ENCODE measurements at regions not wholly inside any gene's neighbourhood (a gene's known extent, or its start where the extent isn't known, plus 50 kb on each side); places are given as distances from the start of the nearest gene placed in this dataset.

DNA sequence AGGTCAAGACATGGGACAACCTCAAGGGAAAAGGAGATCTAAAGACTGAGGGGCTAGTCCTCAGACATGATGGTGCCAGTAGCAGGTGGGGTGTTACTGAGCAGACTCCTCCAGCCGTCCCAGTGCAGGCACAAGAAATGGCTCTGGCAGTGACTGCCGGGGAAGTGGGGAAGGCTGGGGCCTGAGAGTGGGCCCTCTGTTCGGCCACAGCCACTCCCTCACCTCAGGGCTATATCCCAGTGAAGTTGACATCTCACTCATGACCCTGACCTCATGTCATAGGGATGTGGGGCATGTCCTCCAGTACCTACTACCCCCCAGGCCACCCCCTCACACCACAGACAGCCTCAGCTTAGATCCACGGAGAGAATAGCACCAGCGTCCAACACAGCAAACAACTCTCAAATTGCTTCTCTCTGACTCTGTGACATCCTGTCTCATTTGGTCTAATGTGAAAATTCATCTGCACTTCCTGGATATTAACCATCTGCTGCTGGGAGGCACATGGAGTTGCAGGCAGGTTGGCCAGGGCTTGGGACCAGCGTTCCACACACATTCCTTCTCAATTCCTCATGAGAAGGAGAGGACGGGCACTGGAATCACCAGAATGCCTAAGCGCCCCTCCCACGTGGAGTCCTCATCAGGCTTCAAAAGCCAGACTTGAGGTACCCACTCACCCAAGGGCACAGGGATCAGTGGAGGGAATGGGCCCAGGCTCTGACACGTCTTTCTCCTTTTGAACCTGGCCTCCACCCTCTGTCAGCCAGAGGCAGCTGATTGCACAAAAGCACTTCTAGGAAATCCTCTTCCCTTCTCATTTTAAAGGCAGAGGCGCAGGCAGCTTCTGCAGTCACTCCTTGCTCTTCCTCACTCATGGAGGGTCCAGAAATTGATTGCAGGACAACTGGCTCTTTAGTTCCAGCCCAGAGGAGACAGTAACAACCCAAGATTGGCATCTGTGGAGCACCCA is 163.6 kb upstream of the CST7 start:
- TF ChIP-seq, protein P1, sequence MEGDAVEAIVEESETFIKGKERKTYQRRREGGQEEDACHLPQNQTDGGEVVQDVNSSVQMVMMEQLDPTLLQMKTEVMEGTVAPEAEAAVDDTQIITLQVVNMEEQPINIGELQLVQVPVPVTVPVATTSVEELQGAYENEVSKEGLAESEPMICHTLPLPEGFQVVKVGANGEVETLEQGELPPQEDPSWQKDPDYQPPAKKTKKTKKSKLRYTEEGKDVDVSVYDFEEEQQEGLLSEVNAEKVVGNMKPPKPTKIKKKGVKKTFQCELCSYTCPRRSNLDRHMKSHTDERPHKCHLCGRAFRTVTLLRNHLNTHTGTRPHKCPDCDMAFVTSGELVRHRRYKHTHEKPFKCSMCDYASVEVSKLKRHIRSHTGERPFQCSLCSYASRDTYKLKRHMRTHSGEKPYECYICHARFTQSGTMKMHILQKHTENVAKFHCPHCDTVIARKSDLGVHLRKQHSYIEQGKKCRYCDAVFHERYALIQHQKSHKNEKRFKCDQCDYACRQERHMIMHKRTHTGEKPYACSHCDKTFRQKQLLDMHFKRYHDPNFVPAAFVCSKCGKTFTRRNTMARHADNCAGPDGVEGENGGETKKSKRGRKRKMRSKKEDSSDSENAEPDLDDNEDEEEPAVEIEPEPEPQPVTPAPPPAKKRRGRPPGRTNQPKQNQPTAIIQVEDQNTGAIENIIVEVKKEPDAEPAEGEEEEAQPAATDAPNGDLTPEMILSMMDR (IDR thresholded peaks at IDR 0.05): no peak
- TF ChIP-seq EZH2 (IDR thresholded peaks at IDR 0.05): no peak

Measured in neural progenitor cell (in vitro differentiated cells).